Uterus (tissue), 2 donors: ENCODE measurements at regions not wholly inside any gene's neighbourhood (a gene's known extent, or its start where the extent isn't known, plus 50 kb on each side); places are given as distances from the start of the nearest gene placed in this dataset.

Experiments used
- POLR2A ChIP-seq, 2 donors: fragments of 450-650 bp; IDR thresholded peaks; one replicate each; pipeline ENCODE4 v1.6.1; 2016; ENCODE audit warnings: antibody characterized with exemption in 2 of 2, mild to moderate bottlenecking in 1 of 2, moderate library complexity in 1 of 2
- TF ChIP-seq, protein P1 (sequence below), 4 experiments: fragments of 200-600 bp in 2 of 4; fragments of 450-650 bp in 2 of 4; sonication (generic) in 2 of 4; IDR thresholded peaks; one replicate each; pipeline ENCODE4 v1.5.1; 2016 to 2019; ENCODE audit warnings: antibody characterized with exemption in 4 of 4, mild to moderate bottlenecking in 2 of 4, moderate library complexity in 1 of 4

DNA sequence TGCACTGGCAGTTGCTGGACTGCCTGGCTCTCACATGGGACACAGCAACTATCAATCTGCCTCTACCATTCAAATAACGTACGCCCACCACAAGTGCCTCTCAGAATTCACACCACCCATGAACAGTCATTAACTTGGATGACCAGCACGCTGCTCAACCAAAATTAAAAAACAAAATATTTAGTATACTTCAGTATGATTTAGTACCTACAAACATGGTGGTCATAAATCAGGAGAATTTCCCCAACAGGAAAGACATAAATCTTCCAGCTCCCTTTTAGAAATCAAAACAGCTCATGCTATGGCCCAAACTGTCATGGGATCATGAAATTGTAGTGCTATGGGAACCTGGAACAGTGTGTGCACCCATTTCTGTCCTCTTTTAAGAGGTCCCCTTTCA is 317.4 kb upstream of the ETAA1 start:
- TF ChIP-seq POLR2A (IDR thresholded peaks at IDR 0.05), result no peak
- TF ChIP-seq, protein P1, sequence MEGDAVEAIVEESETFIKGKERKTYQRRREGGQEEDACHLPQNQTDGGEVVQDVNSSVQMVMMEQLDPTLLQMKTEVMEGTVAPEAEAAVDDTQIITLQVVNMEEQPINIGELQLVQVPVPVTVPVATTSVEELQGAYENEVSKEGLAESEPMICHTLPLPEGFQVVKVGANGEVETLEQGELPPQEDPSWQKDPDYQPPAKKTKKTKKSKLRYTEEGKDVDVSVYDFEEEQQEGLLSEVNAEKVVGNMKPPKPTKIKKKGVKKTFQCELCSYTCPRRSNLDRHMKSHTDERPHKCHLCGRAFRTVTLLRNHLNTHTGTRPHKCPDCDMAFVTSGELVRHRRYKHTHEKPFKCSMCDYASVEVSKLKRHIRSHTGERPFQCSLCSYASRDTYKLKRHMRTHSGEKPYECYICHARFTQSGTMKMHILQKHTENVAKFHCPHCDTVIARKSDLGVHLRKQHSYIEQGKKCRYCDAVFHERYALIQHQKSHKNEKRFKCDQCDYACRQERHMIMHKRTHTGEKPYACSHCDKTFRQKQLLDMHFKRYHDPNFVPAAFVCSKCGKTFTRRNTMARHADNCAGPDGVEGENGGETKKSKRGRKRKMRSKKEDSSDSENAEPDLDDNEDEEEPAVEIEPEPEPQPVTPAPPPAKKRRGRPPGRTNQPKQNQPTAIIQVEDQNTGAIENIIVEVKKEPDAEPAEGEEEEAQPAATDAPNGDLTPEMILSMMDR (IDR thresholded peaks at IDR 0.05), result no peak
